Fibroblast of the conjunctiva (primary cell): ENCODE measurements at regions not wholly inside any gene's neighbourhood (a gene's known extent, or its start where the extent isn't known, plus 50 kb on each side); places are given as distances from the start of the nearest gene placed in this dataset.

Experiments
- DNase-seq: peaks from one replicate; pipeline ENCODE4 v3.0.0-alpha.2; 2010; ENCODE audit warnings: low read depth

DNA sequence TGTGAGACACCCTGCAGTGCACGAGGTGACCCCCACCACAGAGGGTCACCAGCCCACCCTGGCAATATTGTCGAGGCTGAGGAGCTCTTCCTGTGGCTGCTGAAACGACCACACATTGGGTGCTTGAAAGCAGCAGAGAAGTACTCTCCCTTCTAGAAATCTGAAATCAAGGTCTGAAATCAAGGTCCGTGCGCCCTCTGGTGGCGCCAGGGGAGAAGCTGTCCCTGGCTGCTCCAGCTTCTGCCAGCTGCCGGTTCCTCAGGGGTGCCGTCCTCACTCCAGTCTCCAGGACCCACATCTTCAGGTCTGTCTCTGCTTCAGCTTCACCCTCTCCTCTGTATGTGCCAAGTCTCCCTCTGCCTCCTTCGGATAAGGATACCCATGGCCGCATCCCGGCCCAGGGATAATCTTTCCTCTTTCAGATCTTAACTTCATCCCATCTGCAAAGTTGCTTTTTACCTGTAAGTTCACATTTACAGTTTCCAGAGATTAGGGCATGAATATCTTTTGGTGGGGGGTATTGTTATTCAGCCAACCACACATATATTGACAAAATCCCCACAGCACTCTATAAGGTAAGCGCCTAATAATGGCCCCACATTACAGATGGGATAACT lies 108.3 kb upstream of the PHACTR3 start:
- peak; percentile 46 for DNase-seq

DNA sequence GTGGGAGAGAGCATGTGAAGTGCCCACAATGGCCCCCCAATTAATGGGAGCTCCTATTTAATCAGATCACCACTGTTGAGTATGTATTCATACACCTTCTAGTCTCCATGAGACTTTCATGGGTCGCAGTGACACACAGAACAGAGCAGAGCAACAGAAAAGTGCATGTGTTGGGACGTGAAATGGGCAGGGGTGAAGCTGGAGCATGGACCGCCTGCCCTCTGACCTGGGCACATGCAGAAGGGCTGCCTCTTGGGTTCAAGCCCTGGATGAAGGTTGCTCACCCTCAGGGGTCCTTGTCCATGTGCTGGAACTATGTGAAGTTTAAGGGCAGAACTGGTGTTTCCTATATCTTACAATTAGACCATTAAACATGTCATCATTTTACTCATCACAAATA lies 106.0 kb upstream of the PHACTR3 start:
- DNase-seq = no peak

DNA sequence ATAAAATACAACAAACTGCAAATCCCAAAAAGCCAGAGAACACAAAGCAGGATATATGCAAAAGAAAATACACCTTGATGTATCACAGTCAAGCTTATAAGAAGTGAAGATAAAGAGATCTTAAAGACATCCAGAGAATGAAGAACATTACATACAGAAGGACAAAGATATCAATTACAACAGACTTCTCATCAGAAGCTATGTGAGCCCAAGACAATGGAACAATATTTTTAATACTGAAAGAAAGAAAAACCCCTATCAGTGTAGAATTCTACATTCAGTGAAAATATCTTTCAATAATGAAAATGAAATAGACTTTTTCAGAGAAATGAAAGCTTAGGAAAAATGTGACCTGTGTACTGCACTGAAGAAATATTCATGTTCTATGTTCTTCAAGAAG lies 104.5 kb upstream of the PHACTR3 start:
- no peak for DNase-seq

DNA sequence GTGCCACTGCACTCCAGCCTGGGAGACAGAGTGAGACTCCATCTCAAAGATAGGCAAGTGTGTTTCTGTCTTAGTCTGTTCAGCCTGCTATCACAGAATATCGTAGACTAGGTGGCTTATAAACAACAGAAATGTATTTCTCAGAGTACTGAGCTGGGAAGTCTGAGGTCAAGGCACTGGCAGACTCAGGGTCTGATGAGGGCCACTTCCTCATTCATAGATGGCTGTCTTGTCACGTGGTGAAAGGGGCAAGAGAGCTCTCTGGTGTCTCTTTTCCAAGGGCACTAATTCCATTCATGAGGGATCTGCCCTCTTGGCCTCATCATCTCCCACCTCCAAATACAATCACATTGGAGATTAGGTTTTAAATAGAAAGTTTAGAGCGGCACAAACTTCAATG lies 95.6 kb upstream of the PHACTR3 start:
- DNase-seq = no peak

DNA sequence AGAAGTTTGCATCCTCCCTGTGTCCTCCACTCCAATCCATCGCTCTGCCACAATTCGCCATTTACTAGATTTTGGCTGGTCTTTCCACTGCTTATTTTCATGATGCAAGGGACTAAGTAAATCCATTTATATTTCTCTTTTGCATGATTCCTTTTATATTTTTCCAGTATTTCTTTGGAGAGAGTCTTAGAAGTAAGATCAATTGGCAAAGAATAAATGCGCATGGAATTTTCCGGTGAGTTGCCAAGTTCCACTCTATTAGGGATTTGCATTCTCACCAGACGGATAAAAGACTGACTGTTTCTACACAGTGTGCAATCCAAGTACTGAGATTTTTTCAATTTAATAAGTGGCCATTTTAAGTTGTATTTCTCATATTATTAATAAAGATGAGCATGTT lies 91.7 kb upstream of the PHACTR3 start:
- DNase-seq = no peak

DNA sequence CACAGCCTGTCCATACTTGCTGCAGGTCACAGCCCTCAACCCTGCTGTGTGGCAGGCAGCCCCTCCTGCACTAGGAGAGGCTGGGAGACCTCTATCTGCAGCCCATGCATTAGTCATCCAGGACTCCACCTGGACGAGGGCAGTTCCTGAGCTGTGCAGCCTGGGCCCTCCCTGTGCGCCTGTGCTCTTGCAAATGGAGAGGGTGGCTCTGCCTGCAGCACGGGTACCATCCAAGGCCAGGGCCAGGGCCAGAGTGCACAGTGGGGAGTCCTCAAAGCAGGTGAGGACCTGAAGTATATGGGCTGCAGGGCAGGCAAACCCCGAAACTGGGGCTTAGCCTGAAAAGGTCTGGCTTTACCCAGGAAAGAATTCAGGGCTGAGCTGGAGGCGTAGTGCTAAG lies 89.8 kb upstream of the PHACTR3 start:
- DNase-seq = no peak

DNA sequence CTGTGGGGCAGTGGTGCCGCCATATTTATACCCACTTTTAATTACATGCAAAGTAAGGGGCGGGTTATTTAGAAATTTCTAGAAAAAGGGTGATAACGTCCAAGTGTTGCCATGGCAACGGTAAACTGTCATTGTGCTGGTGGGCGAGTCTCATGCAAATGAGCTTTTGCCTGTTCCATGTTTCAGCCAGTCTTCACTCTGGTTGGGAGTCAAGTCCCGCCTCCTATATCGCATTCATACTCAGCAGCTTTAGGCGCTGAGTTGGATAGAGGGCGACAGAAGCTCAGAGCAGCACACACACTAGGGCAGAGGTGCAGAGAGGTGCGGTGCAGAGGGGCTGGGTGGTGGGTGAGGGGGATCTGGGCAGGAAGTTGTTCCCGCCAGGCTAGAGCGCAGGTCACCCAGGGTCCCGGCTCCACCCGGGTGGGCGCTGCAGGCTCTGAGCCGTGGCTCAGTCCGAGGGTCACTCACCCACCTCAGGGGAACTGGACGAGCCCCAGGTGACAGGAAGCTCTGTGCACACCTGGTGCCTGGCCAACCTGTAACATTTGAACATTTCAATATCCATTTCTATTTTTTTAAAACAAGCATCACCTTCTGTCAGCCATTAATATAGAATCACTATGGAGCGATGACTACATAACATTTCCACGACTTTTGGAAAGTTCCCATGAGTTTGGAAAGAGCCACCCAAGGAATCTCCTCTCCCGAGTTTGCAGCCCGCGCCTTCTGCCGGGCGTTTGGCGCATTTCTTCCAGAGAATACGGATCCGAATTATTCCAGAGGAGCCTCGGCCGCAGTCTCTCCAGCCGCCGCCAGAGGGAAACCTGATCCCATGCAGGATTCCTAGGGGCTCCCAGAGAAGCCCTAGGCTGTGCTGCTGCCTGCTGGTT lies 89.1 kb upstream of the PHACTR3 start:
- DNase-seq = peak; percentile 21

DNA sequence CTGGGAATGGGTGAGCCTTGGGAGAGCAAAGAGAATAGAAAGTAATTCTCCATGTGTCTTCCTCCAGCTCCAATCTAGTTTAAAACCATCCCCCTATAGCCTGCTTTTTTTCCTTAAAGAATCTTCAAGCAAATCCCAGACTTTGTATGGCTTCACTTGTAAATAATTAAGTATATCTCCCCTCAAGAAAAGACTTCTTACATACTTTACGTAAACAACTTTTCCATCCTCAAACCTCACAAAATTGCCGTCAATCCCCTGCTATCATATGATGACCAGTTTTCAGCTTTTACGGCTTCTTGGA lies 88.5 kb upstream of the PHACTR3 start:
- DNase-seq = no peak

DNA sequence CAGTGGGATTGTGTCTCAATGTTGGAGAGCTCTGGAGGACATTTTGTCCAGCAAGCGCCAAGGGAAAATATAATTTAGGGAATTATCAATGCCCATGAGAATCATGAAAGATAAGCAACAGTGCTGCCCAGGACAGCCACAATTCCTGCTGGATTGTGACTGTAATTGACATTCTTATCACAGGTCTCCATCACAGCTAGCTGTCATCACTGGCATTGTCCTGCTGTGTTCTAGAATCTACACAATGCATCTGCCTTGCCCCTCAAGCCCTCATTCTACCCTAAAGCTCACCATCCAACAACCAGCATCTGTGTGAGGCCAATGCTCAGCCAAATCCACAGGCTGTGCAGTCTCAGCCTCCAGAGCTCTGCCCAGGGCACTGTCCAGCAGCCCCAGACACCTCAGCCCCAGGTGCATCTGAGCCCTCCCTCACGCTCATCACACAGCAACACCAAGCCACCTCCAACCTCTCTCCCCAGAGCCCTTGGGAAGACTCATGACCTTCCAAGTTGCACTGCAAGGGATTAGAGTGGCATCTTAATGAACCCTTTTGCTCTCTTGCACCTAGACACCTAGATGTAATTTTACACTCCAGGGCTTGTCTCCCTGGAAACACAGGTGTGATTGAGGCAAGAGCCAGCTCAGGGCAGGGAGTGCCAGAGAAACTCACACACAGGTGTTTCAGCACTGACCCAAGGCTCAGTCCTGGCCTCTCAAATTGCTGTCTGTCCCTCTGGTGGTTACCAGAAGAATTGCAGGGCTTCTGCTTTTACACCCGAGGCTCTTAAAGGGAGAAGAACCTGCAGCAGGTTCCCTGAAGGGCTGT lies 85.2 kb upstream of the PHACTR3 start:
- DNase-seq = peak; percentile 21

DNA sequence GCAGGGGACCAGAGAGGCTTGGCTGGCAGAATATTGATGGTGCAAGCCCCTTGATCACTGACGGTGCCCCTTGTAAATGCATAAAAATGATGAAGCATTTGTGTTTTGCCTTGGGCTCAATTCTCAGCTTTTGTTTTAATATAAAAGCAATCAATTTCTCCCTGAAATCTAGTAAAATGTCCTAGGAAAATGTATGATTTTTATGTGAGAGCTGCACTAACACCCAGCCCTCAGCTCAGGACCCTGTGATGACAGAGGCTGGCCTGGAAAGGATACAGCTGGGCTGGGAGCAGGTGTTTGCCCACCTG lies 84.7 kb upstream of the PHACTR3 start:
- DNase-seq = no peak

DNA sequence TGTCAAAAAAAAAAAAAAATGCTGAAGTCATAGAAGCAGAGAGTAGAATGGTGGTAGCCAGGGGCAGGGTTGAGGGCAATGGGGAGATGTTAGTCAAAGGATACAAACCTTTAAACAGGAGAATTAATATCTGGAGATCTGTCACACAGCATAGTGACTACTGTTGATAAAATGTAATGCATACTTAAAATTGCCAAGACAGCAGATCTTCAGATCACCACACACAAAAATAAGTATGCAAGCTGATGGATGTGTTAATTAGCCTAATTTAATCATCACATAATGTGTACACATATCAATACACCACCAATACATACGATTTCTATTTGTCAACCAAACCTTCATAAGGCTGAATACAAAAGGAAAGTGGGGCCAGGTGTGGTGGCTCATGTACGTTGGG lies 83.5 kb upstream of the PHACTR3 start:
- no peak for DNase-seq

DNA sequence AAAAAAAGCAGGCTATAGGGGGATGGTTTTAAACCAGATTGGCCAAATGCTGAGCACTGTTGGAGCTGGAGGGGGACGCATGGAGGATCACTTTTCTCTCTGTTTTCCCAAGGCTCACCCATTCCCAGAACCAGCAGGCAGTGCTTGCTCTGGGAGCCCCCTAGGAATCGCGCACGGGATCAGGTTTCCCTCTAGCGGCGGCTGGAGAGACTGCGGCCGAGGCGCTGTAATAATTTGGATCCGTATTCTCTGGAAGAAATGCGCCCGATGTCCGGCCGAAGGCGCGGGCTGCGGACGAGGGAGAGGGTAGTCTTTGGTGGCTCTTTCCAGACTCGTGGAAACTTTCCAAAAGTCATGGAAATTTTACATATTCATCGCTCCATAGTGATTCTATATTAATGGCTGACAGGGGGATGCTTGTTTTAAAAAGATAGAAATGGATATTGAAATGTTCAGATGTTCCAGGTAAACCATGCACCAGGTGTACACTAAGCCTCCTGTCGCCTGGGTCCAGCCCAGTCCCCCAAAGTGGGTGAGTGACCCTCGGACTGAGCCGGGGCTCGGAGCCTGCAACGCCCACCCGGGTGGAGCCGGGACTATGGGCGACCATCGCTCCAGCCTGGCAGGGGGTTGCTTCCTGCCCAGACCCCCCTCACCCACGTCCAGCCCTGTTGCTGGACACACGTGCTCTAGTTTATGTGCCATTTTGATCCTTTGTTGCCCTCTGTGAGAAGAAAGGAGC lies 78.7 kb upstream of the PHACTR3 start:
- DNase-seq = no peak

DNA sequence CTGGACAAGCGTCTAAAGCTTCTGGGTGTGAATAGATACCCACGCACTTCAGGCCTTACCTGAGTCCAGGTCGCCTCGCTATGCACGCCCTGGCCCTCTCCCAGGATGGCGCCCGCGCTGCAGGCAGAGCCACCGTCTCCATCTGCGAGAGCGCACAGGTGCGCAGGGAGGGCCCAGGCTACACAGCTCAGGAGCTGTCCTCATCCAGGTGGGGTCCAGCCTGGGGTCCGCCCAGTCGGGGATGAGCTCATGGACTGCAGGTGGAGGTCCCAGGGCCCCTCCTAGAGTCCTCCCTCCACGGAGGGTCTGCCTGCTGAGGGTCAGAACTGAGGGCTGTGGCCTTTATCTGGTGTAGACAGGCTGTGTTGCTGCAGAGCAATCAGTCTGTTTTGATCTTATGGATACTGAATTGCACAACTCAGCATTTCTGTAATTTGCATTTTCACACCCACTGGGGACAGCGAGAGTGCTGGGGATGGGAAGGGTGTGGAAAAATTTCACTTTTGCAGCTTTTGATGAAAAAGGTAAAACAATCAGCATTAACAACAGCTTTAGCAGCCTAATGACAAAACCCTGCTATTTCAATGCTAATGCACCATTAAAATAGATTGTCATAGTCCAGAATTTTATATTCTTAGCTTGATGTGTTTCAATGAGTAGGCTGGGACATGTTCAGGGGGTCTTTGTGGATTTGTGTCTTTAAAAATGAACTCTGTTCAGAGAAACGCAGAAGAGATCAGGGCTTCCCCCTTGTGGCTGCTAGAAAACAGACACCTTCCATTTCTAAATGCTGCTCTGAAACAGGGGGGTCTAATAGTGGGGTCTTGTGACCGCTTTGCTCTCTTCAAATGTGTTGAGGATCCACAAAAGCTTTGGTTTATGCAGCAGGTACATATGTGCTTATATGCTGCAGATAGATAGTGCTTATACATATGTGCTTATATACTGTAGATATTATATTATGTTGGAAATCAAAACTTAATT lies 77.8 kb upstream of the PHACTR3 start:
- no peak for DNase-seq

DNA sequence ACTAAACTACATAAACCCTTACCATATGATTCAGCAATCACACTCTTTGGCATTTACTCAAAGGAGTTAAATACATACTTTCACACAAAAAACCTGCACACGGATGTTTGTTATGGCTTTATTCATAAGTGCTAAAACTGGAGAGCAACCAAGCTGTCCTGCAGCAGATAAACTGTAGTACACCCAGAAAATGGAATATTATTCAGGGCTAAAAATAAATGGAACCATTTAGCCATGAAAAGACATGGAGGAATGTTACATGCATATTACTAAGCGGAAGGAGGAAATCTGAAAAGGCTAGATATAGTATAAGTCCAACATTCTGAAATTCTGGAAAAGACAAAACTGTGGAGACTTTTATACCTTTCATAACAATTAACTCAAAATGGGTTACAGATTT lies 73.6 kb upstream of the PHACTR3 start:
- DNase-seq = no peak

DNA sequence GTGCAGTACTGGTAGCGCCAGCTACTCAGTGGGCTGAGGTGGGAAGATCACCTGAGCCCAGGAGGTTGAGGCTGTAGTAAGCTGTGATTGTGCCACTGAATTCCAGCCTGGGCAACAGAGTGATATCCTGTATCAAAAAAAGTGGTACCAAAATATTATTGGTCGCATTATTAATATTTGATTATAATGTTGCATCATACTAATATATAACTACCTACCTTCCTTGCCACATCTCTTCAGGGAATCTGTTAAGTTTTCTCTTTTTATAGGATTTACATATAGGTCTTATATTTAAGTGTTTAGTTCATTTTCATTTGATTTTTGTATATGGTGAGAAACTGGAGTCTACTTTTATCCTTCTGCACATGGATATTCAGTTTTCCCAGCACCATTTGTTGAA lies 66.3 kb upstream of the PHACTR3 start:
- DNase-seq = no peak

DNA sequence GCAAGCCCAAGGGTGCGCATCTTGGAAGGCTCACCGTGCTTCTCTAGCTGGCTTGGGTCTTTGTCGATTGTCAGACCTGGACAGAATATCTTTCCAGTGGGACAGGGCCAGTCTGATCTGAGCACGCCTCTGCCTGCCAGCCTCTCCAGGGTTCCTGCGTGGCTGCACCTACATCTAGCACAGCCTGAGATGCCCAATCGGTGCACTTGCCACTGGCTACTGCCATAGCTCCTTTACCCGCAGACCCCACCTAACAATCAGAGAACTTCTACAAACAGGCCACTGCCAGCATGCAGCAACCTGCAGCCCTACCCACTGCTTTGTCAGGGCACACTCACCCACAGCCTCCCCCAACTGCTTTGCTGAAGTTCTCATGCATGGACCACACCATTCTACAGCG lies 56.7 kb upstream of the PHACTR3 start:
- no peak for DNase-seq
